ENCODE measurements at regions not wholly inside any gene's neighbourhood (a gene's known extent, or its start where the extent isn't known, plus 50 kb on each side); places are given as distances from the start of the nearest gene placed in this dataset.
"Not testable (repeated sequence)": the region's sequence is repeated elsewhere in the genome, so short reads cannot be mapped to it uniquely, and the experiment has no call there.

DNA sequence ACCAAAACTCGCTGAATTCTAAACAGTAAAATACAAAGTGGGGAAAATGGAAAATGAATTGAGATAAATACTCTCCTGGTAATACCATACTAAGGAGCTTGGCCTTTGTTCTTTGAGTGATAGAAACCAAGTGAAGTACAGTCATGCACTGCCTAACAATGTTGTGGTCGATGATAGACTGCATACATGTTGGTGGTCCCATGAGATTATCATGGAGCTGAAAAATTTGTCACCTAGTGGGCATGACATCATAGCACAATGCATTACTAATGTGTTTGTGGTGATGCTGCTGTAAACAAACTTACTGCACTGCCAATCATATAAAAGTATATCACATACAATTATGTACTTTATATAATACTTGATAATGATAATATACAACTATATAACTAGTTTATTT, 419.1 kb downstream of the ARL4A start:
- DNase-seq = no peak

DNA sequence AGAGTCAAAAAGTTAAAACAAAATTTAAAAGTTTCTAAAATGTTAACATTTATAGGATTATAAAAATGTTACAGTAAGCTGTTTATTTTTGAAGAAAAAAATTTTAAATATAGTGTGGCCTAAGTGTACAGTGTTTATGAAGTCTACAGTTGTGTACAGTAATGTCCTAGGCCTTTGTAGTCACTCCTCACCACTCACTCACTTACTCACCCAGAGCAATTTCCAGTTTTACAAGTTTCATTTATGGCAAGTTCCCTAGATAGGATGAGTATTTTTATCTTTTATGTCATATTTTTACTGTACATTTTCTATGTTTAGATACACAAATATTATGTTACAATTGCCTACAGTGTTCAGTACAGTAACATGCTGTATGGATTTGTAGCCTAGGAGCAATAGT, 419.9 kb downstream of the ARL4A start:
- no peak for DNase-seq

DNA sequence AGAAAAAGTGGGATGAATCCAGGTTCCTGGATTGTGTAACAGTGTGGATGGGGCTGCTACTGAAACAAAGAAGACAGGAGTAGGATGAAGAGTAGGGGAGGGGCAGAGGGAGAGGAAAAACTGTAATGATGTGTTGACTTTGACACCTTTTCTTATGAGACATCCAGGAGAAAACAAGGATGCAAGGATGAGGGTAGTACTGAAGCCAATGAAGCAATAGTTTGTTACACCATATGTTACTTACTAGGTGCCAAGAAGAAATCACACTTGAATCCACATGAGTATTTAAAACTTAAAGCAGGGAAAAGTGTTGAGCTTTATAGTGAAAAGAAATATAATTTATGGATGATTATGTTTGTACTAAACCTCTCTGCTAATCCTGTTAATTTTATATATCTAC, 420.6 kb downstream of the ARL4A start:
- DNase-seq = no peak

DNA sequence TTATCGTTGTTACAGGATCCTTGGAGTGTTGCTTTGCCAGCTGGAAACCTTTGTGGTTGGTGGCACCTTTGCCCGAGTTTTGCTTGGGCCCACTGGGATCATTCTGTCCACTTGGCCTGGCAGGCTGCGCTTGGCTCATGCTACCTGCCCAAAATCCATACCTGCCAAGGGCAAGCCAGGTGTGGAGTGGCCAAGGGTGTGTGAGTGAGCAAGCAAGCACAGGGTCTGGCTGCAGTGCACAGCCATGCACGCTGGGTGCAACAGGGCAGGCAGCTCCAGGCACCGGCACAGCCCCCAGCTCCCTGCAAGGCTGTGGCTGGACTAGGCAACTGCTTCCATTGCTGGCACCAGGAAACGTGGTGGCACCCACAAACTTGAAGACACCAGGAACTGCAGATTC, 421.8 kb downstream of the ARL4A start:
- no peak for DNase-seq

DNA sequence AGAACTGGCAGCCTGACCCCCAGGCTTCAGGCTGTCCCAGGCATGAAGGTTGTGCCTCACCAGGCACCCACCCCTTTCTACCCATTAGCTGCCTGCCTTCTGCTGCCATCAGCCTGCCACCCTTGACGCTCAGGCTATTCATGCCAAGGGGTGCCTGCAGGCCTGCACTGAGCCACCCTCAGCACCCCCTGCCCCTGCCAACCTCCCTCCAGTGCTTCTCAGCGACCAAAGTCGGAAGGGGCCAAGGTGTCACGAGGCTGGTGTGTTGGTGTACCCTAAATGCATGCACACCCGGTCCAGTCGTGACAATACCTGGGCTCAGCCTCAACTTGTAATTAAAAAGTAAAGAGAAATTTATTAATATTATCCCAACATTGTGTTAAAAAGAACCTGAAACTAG, 422.7 kb downstream of the ARL4A start:
- no peak for DNase-seq

DNA sequence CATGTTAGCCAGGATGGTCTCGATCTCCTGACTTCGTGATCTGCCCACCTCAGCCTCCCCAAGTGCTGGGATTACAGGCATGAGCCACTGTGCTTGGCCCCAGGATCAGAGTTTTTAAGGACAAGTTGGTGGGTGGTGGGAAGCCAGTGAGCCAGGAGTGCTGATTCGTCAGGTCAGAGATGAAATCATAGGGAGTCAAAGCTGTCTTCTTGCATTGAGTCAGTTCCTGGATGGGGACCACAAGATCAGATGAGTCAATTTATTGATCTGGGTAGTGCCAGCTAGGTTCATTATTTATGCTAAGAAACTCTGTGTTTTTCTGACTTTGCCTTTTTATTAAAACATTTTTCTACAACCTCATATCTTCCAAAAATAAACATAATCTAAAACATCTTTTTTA, 423.8 kb downstream of the ARL4A start:
- DNase-seq = peak in 1 of 5 experiments; percentile 71

DNA sequence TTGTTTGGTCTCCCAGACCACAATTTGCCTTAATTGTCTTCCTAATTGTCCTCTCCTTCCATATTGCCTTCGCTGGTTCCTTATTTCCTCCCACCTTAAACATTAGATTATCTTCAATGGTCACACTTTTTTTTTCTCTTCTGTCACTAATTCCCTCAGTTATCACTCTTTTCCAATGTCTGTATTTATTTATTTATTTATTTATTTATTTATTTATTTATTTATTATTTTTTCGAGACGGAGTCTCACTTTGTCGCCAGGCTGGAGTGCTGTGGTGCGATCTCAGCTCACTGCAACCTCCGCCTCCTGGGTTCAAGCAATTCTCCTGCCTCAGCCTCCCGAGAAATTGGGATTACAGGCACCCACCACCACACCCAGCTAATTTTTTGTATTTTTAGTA, 426.8 kb downstream of the ARL4A start:
- DNase-seq = not testable (repeated sequence)

DNA sequence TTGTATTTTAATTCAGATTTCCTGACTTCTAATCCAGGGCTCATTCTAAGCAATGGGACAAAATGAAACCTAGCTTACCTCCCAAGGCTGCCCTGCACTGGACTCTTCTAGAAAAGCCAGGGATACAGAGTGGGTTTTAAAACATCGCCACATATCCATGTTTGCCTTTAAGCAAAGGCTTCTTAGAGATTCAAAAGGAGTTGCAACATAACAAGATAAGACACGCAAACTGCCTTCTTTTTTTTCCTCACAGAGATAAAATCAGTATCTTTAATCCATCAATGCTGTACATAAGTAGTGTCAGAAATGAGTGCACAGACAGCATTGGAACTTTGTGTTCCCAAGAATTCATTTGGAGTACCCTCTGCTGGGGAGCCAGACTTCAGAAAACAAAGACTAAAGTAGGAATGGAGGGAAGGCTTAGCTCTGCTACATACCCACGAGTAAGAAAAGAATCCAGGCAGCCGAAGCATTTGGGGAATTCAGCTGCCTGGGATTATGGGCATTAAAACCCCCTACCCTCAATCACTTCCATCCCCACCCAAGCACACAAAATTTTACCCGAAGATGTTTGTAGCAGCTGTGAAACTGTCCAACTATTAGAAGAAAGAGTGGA, 427.8 kb downstream of the ARL4A start:
- no peak for DNase-seq

DNA sequence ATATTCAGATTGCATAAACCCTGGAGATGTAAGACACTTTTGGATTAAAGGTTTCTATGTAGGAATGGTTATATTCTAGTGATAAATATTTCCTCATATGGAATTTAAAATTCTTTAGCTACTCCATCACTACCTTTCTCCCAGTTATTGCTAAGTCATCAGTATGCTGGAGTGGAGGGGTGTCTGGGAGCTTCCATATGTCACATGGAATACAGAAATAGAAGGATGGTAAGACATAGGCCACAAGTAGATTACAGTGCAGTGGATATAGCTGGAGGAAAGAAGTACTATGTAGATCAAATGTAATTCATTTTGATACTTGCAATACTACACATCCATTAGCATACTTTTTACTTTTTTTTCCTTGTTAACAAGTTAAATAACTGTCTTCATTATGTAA, 428.4 kb downstream of the ARL4A start:
- DNase-seq = no peak

DNA sequence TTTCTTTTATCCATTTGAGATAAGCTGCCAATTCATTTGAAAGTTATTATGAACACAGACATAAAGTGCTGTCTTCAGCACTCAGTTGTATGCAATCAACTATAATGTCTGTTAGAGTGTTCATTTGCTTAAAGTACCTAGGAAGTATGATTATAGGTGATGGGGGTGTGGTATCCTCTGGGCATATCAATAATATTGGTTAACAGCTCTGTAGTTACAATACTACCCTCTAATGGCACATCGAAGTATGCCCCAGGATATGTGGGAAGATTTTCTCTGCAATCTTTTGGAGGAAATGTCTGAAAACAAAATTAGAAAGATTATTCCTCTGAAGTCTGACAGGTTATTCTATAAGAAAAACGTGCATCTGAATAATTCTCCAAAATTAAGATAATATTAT, 429.7 kb downstream of the ARL4A start:
- DNase-seq = no peak

DNA sequence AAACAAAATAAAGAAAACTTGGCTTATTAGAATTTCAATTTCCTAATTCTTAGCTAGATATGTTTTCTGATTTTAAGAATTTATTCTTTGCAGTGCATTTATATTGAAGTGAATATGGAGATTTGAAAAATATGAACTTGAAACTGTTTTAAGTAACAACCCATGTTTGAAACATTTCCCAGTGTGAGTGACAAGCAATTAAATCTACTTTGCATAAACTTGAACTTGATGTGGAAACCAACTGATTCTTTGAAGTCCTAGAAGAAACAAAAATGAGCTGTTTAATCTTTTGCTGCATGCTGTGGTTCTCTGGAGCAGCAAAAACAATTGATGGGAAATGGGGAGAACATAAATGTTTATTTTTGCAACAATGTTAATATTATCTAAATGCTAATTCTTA, 430.2 kb downstream of the ARL4A start:
- DNase-seq = no peak

DNA sequence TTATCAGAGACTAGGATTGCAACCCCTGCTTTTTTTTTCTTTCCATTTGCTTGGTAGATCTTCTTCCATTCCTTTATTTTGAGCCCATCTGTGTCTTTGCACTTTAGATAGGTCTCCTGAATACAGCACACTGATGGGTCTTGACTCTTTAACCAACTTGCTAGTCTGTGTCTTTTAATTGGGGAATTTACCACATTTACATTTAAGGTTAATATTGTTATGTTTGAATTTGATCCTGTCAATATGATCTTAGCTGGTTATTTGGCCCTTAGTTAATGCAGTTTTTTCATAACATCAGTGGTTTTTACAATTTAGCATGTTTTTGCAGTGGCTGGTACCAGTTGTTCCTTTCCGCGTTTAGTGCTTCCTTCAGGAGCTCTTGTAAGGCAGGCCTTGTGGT, 437.2 kb downstream of the ARL4A start:
- not testable (repeated sequence) for DNase-seq

DNA sequence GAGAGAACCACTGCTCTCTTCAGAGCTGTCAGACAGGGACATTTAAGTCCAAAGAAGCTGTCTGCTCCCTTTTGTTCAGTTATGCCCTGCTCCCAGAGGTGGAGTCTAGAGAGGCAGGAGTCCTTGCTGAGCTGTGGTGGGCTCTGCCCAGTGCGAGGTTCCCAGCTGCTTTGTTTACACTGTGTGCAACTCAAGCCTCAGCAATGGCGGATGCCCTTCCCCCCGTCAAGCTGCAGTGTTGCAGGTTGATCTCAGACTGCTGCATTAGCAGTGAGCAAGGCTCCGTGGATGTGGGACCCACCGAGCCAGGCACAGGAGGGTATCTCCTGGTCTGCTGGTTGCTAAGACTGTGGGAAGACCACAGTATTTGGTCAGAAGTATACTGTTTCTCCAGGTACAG, 438.9 kb downstream of the ARL4A start:
- DNase-seq = no peak

DNA sequence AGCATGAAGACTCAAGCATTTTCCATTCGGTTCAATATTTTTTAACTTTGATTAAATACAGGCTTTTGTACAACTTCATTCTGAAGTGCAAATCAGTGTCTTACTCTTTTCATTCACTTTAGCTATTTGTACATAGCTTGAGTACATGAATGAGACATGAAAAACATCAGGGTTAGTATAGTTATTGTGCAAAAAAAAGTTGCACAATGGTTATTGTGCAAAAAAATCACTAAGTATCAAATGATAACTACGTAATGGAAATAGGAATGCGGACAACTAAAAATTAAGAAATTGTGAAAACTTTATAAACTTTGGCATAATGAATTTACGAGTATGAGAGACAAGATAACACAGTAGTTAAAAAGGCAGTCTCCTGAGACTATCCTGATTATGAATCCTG, 442.9 kb downstream of the ARL4A start:
- no peak for DNase-seq

DNA sequence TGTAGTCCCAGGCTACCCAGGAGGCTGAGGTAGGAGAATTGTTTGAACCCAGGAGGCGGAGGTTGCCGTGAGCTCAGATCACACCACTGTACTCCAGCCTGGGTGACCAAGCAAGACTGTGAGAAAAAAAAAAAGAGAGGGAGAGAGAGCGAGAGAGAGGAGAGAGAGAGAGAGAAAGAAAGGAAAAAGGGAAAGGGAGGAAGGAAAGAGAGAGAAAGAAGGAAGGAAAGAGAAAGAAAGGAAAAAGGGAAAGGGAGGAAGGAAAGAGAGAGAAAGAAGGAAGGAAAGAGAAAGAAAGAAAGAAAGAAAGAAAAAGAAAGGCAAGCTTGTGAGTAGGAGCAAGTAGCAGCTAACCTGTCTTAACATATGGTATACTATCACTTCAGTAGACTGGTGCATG, 443.5 kb downstream of the ARL4A start:
- DNase-seq = not testable (repeated sequence)

DNA sequence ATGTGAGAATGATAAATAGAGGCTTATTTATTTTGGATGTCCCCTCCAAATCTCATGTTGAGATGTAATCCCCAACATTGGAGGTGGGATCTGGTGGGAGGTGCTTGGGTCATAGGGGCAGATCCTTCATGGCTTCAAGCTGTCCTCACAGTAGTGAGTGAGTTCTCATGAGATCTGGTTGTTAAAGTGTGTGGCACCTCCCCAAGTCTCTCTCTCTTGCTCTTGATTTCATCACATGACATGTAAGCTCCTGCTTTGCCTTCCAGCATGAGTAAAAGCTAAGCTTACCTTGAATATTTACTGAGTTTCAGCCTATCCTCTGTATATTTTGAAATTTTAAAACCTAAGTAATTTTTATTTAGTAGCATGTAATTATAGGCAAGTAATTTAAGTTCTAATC, 444.9 kb downstream of the ARL4A start:
- DNase-seq = no peak

DNA sequence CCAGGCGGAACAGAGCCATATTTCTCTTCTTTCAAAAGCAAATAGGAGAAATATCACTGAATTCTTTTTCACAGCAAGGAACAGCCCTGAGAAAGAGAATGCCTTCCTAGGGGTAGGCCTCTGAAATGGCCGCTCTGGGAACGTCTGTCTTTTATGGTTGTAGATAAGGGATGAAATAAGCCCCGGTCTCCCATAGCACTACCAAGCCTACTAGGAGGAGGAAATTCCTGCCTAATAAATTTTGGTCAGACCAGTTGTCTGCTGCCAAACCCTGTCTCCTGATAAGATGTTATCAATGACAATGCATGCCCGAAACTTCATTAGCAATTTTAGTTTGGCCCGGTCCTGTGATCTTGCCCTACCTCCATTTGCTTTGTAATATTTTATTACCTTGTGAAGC, 448.9 kb downstream of the ARL4A start:
- DNase-seq = not testable (repeated sequence)

DNA sequence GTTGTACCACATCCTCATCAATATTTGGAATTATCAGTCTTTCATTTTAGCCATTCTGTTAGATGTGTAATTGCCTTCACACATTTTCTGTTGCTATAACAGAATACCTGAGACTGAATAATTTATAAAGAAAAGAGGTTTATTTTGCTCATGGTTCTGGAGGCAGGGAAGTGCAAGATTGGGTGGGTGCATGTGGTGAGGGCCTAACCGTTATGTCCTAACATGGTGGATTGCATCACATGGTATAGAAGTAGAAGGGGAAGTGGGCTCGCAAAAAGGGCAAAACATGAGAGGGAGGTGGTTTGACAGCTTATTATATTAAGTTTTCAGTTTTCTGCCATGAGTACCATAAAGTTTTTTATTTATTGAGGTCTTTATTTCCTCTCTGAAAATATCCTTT, 452.0 kb downstream of the ARL4A start:
- no peak for DNase-seq

DNA sequence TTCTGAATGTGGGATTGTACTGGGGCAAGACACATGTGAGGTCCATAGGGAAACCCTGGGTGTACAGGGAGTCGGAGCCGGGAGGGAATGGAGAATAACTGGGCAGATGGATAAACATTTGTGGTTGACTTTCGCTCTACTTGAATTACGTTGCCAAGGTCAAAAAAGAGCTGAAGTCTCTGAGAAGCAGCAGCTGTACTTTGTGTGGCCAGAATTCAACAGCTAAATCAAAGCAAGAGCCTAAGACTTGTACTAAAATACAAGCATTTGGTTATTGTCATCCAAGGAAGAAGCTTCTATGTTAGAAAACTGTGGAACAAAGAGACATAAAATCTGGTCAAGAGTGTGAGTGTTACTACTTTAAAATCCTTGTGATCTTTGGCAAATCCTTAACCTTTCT, 457.2 kb downstream of the ARL4A start:
- no peak for DNase-seq

DNA sequence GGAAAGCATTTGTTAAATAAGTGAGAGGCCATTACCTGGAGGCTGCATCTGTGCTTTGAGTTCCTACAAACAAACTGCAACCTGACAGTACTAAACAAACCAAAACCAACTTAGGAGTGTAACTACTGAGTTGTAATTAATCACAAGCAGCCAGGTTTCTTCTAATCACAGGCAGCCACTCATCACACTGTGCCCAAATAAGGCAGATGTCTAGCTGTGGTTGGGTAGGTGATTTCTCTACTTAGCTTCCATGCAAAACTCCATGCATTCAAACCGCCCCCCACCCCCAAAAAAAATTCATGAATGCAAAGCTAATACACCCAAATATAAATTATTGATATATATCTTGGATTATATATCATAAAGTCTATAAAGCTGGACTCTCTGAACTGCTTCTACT, 461.1 kb downstream of the ARL4A start:
- no peak for DNase-seq

DNA sequence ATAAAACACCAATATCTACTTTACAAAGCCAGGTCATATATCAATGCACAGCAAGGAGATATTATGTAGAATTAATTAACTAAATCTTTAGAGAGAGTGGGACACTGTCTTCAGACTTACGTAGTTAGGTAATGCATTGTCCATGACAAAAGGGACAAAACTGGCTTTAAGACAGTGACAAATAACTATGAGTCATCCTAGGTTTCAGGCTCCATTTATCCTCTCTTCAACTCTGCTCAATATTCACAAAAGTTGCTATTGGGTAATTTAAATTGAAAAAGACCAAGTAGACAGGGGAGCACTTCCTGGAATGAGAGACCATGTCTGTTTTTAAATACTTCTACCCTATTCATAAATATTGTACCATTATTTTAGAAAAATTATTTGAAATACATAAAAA, 464.5 kb downstream of the ARL4A start:
- DNase-seq = no peak

DNA sequence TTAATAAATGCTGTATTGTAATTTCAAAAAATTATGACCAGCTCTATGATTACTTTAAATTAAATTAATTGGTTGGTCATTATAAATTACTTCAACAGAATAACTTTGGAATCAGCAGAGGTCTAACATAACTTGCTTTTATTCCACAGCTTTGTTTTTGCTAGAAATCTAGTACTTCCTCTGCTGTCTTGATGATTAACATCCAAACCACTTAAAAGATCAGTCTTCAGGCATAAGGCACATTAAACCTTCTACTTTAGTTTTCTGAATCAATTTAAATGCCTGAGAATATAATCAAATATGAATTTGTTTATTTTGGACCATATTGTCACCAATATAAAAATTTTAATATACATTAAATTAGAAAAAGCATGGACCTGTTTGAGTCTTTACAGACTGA, 465.3 kb downstream of the ARL4A start:
- no peak for DNase-seq

DNA sequence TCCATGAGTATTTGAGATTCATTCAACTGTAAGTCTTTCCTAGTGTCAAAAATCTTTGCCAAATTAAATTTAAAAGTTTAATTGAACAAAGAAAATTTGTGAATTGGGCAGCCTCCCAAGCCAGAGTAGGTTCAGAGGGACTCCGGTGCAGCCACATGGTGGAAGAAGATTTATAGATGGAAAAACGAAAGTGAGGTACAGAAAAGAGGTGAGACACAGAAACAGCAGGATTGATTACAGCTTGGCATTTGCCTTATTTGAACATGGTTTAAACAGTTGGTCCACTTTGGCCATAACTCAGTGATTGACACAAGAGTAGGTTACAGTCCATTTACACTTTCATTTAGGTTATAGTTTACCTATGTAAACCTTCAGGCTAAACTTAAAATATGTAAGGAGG, 465.8 kb downstream of the ARL4A start:
- DNase-seq = no peak

DNA sequence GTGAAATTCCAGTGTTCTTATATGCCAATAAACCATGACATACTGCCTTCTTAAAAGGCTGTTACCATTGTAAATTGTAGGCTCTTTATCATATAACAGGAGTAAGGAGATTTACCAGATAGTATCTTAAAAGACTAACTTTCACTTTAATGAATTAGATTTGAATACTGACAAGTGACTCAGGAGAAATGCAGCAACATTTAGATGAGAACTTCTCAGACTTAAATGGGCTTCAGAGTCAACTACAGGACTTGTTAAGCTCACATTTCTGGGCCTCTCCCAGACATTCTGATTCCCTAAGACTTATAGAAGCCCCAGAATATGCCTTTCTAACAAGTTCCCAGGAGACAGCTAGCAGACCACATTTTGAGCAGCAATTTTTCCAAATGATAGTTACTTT, 466.3 kb downstream of the ARL4A start:
- no peak for DNase-seq

DNA sequence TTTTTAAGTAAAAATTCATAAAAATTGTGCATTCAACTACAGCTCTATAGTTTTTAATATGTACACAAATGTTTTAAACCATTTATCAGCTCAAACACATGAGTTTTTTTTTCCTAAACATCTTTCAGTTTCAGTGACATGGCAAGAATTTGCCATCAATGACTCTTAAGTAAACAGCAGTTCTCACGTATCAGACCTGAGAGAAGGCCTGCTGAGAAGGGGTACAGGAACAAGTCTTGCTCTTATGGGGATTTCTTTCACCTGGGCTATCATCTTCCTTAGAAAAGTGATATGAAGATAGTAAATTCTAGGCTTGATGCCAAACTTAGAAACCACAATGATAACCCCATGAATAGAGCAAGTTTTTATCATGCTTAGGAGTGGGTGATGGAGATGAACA, 467.8 kb downstream of the ARL4A start:
- DNase-seq = peak in 1 of 5 experiments; percentile 42

DNA sequence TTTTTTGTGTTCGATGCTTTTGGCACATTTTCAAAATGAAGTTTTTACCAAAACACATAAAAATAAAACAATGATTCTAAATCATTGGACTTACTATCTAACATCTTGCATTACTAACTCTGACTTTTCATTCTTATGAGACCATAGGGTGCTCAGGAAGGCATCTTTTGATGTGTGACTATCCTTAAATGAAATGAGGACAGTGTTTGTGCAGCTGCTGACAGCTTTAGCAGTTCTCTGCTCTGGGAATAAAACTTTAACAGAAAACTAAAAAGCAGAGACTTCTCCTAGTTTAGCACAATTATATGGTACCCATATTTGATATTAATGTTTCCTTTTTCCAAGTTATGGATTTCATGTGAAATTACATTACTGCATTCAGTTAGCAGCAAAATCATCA, 471.6 kb downstream of the ARL4A start:
- DNase-seq = no peak

Measured in T-helper 2 cell (primary cell).